A549 (cell line): ENCODE measurements at regions not wholly inside any gene's neighbourhood (a gene's known extent, or its start where the extent isn't known, plus 50 kb on each side); places are given as distances from the start of the nearest gene placed in this dataset.

Source experiments
- ATAC-seq, 2 experiments: fragments of 200-7000 bp in 1 of 2; fragments of >200 bp in 1 of 2; cut with Nextera tagmentation in 1 of 2; cut with Tn5 transposase in 1 of 2; 3 replicates each; pipeline versions ENCODE4 v1.8.0 to v1.9.1; 2018 to 2020; ENCODE audit warnings: mild to moderate bottlenecking in 1 of 2, moderate library complexity in 1 of 2
- CTCF ChIA-PET: fragments of 300-600 bp; sonication (Branson Sonifier 250); formaldehyde crosslinking; extraction: SDS; loops from one replicate; lab custom pipeline; 2021; ENCODE audit warnings: antibody characterized with exemption, inconsistent platforms; lab: Yijun Ruan, JAX
- POLR2A ChIA-PET: fragments of 350-600 bp; formaldehyde crosslinking; extraction: SDS; loops from one replicate; lab custom pipeline; 2021; ENCODE audit warnings: antibody characterized with exemption, inconsistent platforms; lab: Yijun Ruan, JAX
- DNase-seq, 2 experiments: peaks; one replicate each; pipeline versions ENCODE4 v3.0.0 to v3.0.0-alpha.2; 2011 to 2016; ENCODE audit warnings: low read depth in 1 of 2, low spot score in 1 of 2
- FAIRE-seq: peaks from 2 replicates; lab custom pipeline; 2011; peaks lifted over from hg19 to GRCh38; lab: Jason Lieb, UNC
- H3K27ac ChIP-seq, 2 experiments: fragments of >200 bp; sonication (Bioruptor Twin); formaldehyde crosslinking; 3 replicates each; pipeline ENCODE4 v1.5.1; 2016 to 2017
- H3K4me1 ChIP-seq: fragments of >200 bp; sonication (Bioruptor Twin); formaldehyde crosslinking; 3 replicates; pipeline ENCODE4 v1.6.1; 2016
- H3K4me2 ChIP-seq: fragments of >200 bp; sonication (Bioruptor Twin); formaldehyde crosslinking; 3 replicates; pipeline ENCODE4 v1.6.1; 2016
- H3K4me3 ChIP-seq: fragments of >200 bp; sonication (Bioruptor Twin); formaldehyde crosslinking; 3 replicates; pipeline ENCODE4 v1.5.1; 2016
- H3K9me3 ChIP-seq: fragments of >200 bp; sonication (Bioruptor Twin); formaldehyde crosslinking; 3 replicates; pipeline ENCODE4 v1.6.1; 2016
- BHLHE40 ChIP-seq: IDR thresholded peaks from 2 replicates; pipeline ENCODE4 v1.6.1; 2012; ENCODE audit warnings: low read depth, low read length, inconsistent platforms
- CBX2 ChIP-seq: fragments of 200-600 bp; sonication (generic); IDR thresholded peaks from 2 replicates; pipeline ENCODE4 v1.6.1; 2016; ENCODE audit warnings: low read depth, mild to moderate bottlenecking, borderline replicate concordance
- CBX8 ChIP-seq: fragments of 200-600 bp; sonication (generic); IDR thresholded peaks from 2 replicates; pipeline ENCODE4 v1.6.1; 2016
- CEBPB ChIP-seq, 2 experiments: fragments of >200 bp in 1 of 2; sonication (Bioruptor Twin) in 1 of 2; formaldehyde crosslinking in 1 of 2; IDR thresholded peaks; 2 replicates each; pipeline ENCODE4 v1.6.1; 2012 to 2016
- CHD4 ChIP-seq: fragments of 200-600 bp; sonication (generic); IDR thresholded peaks from 2 replicates; pipeline ENCODE4 v1.6.1; 2016; ENCODE audit warnings: antibody characterized with exemption, mild to moderate bottlenecking, borderline replicate concordance
- CTCF ChIP-seq: fragments of >200 bp; sonication (Bioruptor Twin); formaldehyde crosslinking; IDR thresholded peaks from 3 replicates; pipeline ENCODE4 v1.5.1; 2016
- EHMT2 ChIP-seq: fragments of 200-600 bp; sonication (generic); IDR thresholded peaks from 2 replicates; pipeline ENCODE4 v1.6.1; 2016; ENCODE audit warnings: antibody characterized with exemption, low read depth, mild to moderate bottlenecking, moderate library complexity
- EP300 ChIP-seq, 2 experiments: fragments of >200 bp; sonication (Bioruptor Twin); formaldehyde crosslinking; IDR thresholded peaks; 2 replicates in 1 of 2; 3 replicates in 1 of 2; pipeline ENCODE4 v1.6.1; 2016 to 2017
- FOSL2 ChIP-seq, 2 experiments: fragments of 450-650 bp in 1 of 2; fragments of >200 bp in 1 of 2; sonication (Bioruptor Twin) in 1 of 2; formaldehyde crosslinking; IDR thresholded peaks; 2 replicates each; pipeline versions ENCODE4 v1.5.0 to v1.6.1; 2016 to 2020; ENCODE audit warnings: mild to moderate bottlenecking in 1 of 2, moderate library complexity in 1 of 2
- HEYL ChIP-seq: fragments of 250-450 bp; sonication (Bioruptor Pico); IDR thresholded peaks from 2 replicates; pipeline ENCODE4 v1.8.0; 2021; ENCODE audit warnings: mild to moderate bottlenecking, moderate library complexity
- HOXB13 ChIP-seq: fragments of 250-450 bp; sonication (Bioruptor Pico); IDR thresholded peaks from 2 replicates; pipeline ENCODE4 v1.5.0; 2020; ENCODE audit warnings: low read depth, mild to moderate bottlenecking, moderate library complexity
- JUN ChIP-seq, 2 experiments: fragments of >200 bp; sonication (Bioruptor Twin); formaldehyde crosslinking; IDR thresholded peaks; 2 replicates in 1 of 2; 3 replicates in 1 of 2; pipeline ENCODE4 v1.6.1; 2016 to 2017
- MAZ ChIP-seq: fragments of 150-350 bp; IDR thresholded peaks from 2 replicates; pipeline ENCODE4 v1.6.1; 2014; ENCODE audit warnings: antibody characterized with exemption, low read depth, low read length, borderline replicate concordance
- MYC ChIP-seq: IDR thresholded peaks from 2 replicates; pipeline ENCODE4 v1.6.1; 2012; ENCODE audit warnings: mild to moderate bottlenecking, inconsistent platforms, low read length, improper control_type of control experiment, borderline replicate concordance
- NFE2L2 ChIP-seq: fragments of 150-350 bp; conservative IDR thresholded peaks from 2 replicates; pipeline ENCODE4 v1.6.1; 2014; ENCODE audit warnings: low read length
- NPAS2 ChIP-seq: fragments of 250-450 bp; sonication (Bioruptor Pico); IDR thresholded peaks from 2 replicates; pipeline ENCODE4 v1.8.0; 2022; ENCODE audit warnings: mild to moderate bottlenecking, moderate library complexity, borderline replicate concordance
- NR3C1 ChIP-seq: fragments of >200 bp; sonication (Bioruptor Twin); formaldehyde crosslinking; IDR thresholded peaks from 3 replicates; pipeline ENCODE4 v1.6.1; 2017
- POLR2A ChIP-seq: IDR thresholded peaks from 2 replicates; pipeline ENCODE4 v1.6.1; 2012; ENCODE audit warnings: mild to moderate bottlenecking, low read length
- RAD21 ChIP-seq, 2 experiments: fragments of >200 bp in 1 of 2; sonication (Bioruptor Twin) in 1 of 2; formaldehyde crosslinking in 1 of 2; IDR thresholded peaks in 1 of 2; conservative IDR thresholded peaks in 1 of 2; 2 replicates in 1 of 2; 3 replicates in 1 of 2; pipeline ENCODE4 v1.6.1; 2012 to 2018; ENCODE audit warnings: inconsistent platforms in 1 of 2
- RARB ChIP-seq: fragments of 250-450 bp; sonication (Bioruptor Pico); IDR thresholded peaks from 2 replicates; pipeline ENCODE4 v1.8.0; 2021; ENCODE audit warnings: mild to moderate bottlenecking, moderate library complexity
- RCOR1 ChIP-seq: fragments of 150-350 bp; IDR thresholded peaks from 2 replicates; pipeline ENCODE4 v1.6.1; 2014; ENCODE audit warnings: antibody characterized with exemption, low read length, low read depth
- RFX5 ChIP-seq: fragments of 450-650 bp; IDR thresholded peaks from 2 replicates; pipeline ENCODE4 v1.7.1; 2014; ENCODE audit warnings: antibody characterized with exemption, mild to moderate bottlenecking, moderate library complexity
- RNF2 ChIP-seq: fragments of 200-600 bp; sonication (generic); IDR thresholded peaks from 2 replicates; pipeline ENCODE4 v1.6.1; 2016; ENCODE audit warnings: low read depth, mild to moderate bottlenecking, antibody characterized with exemption, moderate library complexity, borderline replicate concordance
- SREBF2 ChIP-seq: fragments of 450-650 bp; IDR thresholded peaks from 2 replicates; pipeline ENCODE4 v1.6.1; 2014; ENCODE audit warnings: mild to moderate bottlenecking, moderate library complexity
- TP53 ChIP-seq: fragments of 250-450 bp; sonication (Bioruptor Pico); IDR thresholded peaks from 2 replicates; pipeline ENCODE4 v1.5.0; 2021; ENCODE audit warnings: mild to moderate bottlenecking, moderate library complexity
- ZSCAN20 ChIP-seq: fragments of 250-450 bp; sonication (Bioruptor Pico); IDR thresholded peaks from 2 replicates; pipeline ENCODE4 v1.8.0; 2022; ENCODE audit warnings: mild to moderate bottlenecking, moderate library complexity
- WGBS: methylation state at CpG from one replicate; pipeline ENCODE4 v1.1.6; 2017; ENCODE audit errors: missing lambda C conversion rate; 5-methylcytosine and 5-hydroxymethylcytosine counted together
- TF ChIP-seq, protein P1 (sequence below): fragments of >200 bp; sonication (Bioruptor Twin); formaldehyde crosslinking; IDR thresholded peaks from 2 replicates; pipeline ENCODE4 v1.6.1; 2016
- TF ChIP-seq, protein P2 (sequence below): IDR thresholded peaks from 2 replicates; pipeline ENCODE4 v1.6.1; 2012
- TF ChIP-seq, protein P3 (sequence below): fragments of 450-650 bp; IDR thresholded peaks from 2 replicates; pipeline ENCODE4 v1.6.1; 2014; ENCODE audit warnings: antibody characterized with exemption
- TF ChIP-seq, protein P4 (sequence below): fragments of 250-450 bp; sonication (Bioruptor Pico); IDR thresholded peaks from 2 replicates; pipeline ENCODE4 v1.5.0; 2021; ENCODE audit warnings: mild to moderate bottlenecking, moderate library complexity, borderline replicate concordance
- TF ChIP-seq, protein P5 (sequence below): fragments of >200 bp; sonication (Bioruptor Twin); formaldehyde crosslinking; IDR thresholded peaks from 3 replicates; pipeline ENCODE4 v1.6.1; 2016

GRCh38 chr15:77791941-77792340, 159.2 kb upstream of the LINGO1 start:
- no peak overlapping the region for H3K4me2 ChIP-seq
- DNase-seq (no peak), ATAC-seq (no peak), FAIRE-seq (no peak)
- WGBS = 74% methylated on average over 8 of the region's 9 CpGs
- H3K27ac ChIP-seq = no peak overlapping the region
- no peak for TF ChIP-seq FOSL2 (IDR thresholded peaks at IDR 0.05)
- TF ChIP-seq FOSL2 (CRISPR knock-in tag; IDR thresholded peaks at IDR 0.05) = no peak
- no peak for TF ChIP-seq BHLHE40
- TF ChIP-seq, protein P1, sequence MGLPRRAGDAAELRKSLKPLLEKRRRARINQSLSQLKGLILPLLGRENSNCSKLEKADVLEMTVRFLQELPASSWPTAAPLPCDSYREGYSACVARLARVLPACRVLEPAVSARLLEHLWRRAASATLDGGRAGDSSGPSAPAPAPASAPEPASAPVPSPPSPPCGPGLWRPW = no peak
- TF ChIP-seq POLR2A = no peak
- no peak for TF ChIP-seq RNF2
- no peak for TF ChIP-seq RCOR1
- TF ChIP-seq TP53 (CRISPR knock-in tag) = no peak
- no peak for TF ChIP-seq MAZ
- TF ChIP-seq NPAS2 = no peak
- TF ChIP-seq NR3C1 = no peak
- TF ChIP-seq HEYL (CRISPR knock-in tag) = no peak
- TF ChIP-seq, protein P2, sequence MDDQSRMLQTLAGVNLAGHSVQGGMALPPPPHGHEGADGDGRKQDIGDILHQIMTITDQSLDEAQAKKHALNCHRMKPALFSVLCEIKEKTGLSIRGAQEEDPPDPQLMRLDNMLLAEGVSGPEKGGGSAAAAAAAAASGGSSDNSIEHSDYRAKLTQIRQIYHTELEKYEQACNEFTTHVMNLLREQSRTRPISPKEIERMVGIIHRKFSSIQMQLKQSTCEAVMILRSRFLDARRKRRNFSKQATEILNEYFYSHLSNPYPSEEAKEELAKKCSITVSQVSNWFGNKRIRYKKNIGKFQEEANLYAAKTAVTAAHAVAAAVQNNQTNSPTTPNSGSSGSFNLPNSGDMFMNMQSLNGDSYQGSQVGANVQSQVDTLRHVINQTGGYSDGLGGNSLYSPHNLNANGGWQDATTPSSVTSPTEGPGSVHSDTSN = no peak
- TF ChIP-seq NFE2L2 = no peak
- TF ChIP-seq, protein P3, sequence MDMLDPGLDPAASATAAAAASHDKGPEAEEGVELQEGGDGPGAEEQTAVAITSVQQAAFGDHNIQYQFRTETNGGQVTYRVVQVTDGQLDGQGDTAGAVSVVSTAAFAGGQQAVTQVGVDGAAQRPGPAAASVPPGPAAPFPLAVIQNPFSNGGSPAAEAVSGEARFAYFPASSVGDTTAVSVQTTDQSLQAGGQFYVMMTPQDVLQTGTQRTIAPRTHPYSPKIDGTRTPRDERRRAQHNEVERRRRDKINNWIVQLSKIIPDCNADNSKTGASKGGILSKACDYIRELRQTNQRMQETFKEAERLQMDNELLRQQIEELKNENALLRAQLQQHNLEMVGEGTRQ = no peak
- no peak for TF ChIP-seq CTCF
- TF ChIP-seq, protein P4, sequence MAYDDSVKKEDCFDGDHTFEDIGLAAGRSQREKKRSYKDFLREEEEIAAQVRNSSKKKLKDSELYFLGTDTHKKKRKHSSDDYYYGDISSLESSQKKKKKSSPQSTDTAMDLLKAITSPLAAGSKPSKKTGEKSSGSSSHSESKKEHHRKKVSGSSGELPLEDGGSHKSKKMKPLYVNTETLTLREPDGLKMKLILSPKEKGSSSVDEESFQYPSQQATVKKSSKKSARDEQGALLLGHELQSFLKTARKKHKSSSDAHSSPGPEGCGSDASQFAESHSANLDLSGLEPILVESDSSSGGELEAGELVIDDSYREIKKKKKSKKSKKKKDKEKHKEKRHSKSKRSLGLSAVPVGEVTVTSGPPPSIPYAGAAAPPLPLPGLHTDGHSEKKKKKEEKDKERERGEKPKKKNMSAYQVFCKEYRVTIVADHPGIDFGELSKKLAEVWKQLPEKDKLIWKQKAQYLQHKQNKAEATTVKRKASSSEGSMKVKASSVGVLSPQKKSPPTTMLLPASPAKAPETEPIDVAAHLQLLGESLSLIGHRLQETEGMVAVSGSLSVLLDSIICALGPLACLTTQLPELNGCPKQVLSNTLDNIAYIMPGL = no peak
- TF ChIP-seq RAD21 (conservative IDR thresholded peaks at IDR 0.05 in 1 of 2, IDR thresholded peaks at IDR 0.05 in 1 of 2) = no peak
- TF ChIP-seq, all 56 proteins: peak for 0
- Histone ChIP-seq H3K9me3 (no peaks in the 10 kb centered on the region), H3K4me1 (no peaks in the 10 kb centered on the region), H3K4me3 (no peak overlapping the region)
- CTCF ChIA-PET = interaction anchor here (1.0 to 6.1 kb wide), 4 partner anchors 10 to 158 kb away, joined by 3 to 24 read pairs (median 4); partner anchors contain the start of gene LINGO1
- POLR2A ChIA-PET = no interaction called here

GRCh38 chr15:77790481-77790880, 157.8 kb upstream of the LINGO1 start:
- H3K4me2 ChIP-seq = no peak overlapping the region
- no peak overlapping the region for H3K4me3 ChIP-seq
- WGBS = 2% methylated on average over 3 of the region's 3 CpGs
- no peak for DNase-seq
- no peaks in the 10 kb centered on the region for H3K4me1 ChIP-seq
- no peaks in the 10 kb centered on the region for H3K9me3 ChIP-seq
- FAIRE-seq = no peak
- no peak overlapping the region for H3K27ac ChIP-seq
- CTCF ChIA-PET = interaction anchor here (0.6 to 6.1 kb wide), 7 partner anchors 9 to 247 kb away, joined by 3 to 28 read pairs (median 4); partner anchors contain the start of gene LINGO1
- TF ChIP-seq, protein P2 = no peak
- TF ChIP-seq EP300 (IDR thresholded peaks at IDR 0.05) (no peak), CBX8 (no peak), RARB (CRISPR knock-in tag) (no peak), MYC (no peak), BHLHE40 (no peak), ZSCAN20 (no peak), SREBF2 (no peak), JUN (IDR thresholded peaks at IDR 0.05) (no peak), CEBPB (IDR thresholded peaks at IDR 0.05) (no peak), EHMT2 (no peak), CBX2 (no peak), CHD4 (no peak), TP53 (CRISPR knock-in tag) (no peak), RFX5 (no peak), HOXB13 (CRISPR knock-in tag) (no peak)
- TF ChIP-seq, protein P5, sequence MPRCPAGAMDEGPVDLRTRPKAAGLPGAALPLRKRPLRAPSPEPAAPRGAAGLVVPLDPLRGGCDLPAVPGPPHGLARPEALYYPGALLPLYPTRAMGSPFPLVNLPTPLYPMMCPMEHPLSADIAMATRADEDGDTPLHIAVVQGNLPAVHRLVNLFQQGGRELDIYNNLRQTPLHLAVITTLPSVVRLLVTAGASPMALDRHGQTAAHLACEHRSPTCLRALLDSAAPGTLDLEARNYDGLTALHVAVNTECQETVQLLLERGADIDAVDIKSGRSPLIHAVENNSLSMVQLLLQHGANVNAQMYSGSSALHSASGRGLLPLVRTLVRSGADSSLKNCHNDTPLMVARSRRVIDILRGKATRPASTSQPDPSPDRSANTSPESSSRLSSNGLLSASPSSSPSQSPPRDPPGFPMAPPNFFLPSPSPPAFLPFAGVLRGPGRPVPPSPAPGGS = no peak
- TF ChIP-seq, all 56 proteins: peak for 0
- POLR2A ChIA-PET = no interaction called here
- ATAC-seq = no peak
